ENCODE measurements at regions not wholly inside any gene's neighbourhood (a gene's known extent, or its start where the extent isn't known, plus 50 kb on each side); places are given as distances from the start of the nearest gene placed in this dataset.

GRCh38 chr9:87447547-87448432 is 49.9 kb upstream of the DAPK1 start:
- no peak for TF ChIP-seq EZH2 (IDR thresholded peaks at IDR 0.05; ENCODE audit: low read depth, unreplicated experiment)
- TF ChIP-seq CREB1 (CRISPR knock-in tag; IDR thresholded peaks at IDR 0.05; ENCODE audit: low read depth) = no peak
- no peak for TF ChIP-seq NANOG (IDR thresholded peaks at IDR 0.05; ENCODE audit: borderline replicate concordance)
- TF ChIP-seq ZNF331 (CRISPR knock-in tag; IDR thresholded peaks at IDR 0.05; ENCODE audit: low read depth) = no peak
- no peak for TF ChIP-seq ZNF462 (CRISPR knock-in tag; IDR thresholded peaks at IDR 0.05)
- TF ChIP-seq REST (IDR thresholded peaks at IDR 0.05; ENCODE audit: unreplicated experiment) = no peak
- no peak for TF ChIP-seq ETS1 (IDR thresholded peaks at IDR 0.05)
- TF ChIP-seq ZNF114 (CRISPR knock-in tag; IDR thresholded peaks at IDR 0.05) = no peak
- TF ChIP-seq CTCF (conservative IDR thresholded peaks at IDR 0.05; ENCODE audit: low read depth in 2 of 2) = no peak
- TF ChIP-seq EZH2phosphoT487 (IDR thresholded peaks at IDR 0.05; ENCODE audit: unreplicated experiment) = no peak
- no peak for TF ChIP-seq JUNB (IDR thresholded peaks at IDR 0.05; ENCODE audit: unreplicated experiment)
- TF ChIP-seq STAT1 (IDR thresholded peaks at IDR 0.05; ENCODE audit: unreplicated experiment) = no peak
- no peak for TF ChIP-seq POLR2AphosphoS5 (IDR thresholded peaks at IDR 0.05; ENCODE audit: low read depth)

More at GRCh38 chr9:87447547-87448432, 49.9 kb upstream of the DAPK1 start:
- Mint-ChIP-seq H3K9me3 (no peaks in the 10 kb centered on the region; the same call in 2 of the 3 replicates), H3K27ac (no peak overlapping the region), H3K4me1 (peaks cover 16% of the 10 kb centered on the region), H3K4me3 (no peak overlapping the region), H3K36me3 (ENCODE audit: low read depth) (no peaks in the 10 kb centered on the region), H3K27me3 (ENCODE audit: insufficient read depth, low read depth, poor library complexity) (peaks cover 5% of the 10 kb centered on the region)
- 0 out of 2 replicates have a peak overlapping the region, but pooled peaks have one; percentile 24 for H2AFZ ChIP-seq
- no peaks in the 10 kb centered on the region for H3F3A ChIP-seq (replicated peaks; ENCODE audit: low read depth)
- no peaks in the 10 kb centered on the region for H3K36me3 ChIP-seq (ENCODE audit: insufficient read depth)
- no peak overlapping the region for H3K4me3 ChIP-seq
- H3K79me2 ChIP-seq (replicated peaks; ENCODE audit: insufficient read depth) = no peaks in the 10 kb centered on the region
- no peak overlapping the region for H3K4me2 ChIP-seq
- no peak for DNase-seq (ENCODE audit: low spot score)
- H3K27me3 ChIP-seq (ENCODE audit: insufficient read depth) = no peaks in the 10 kb centered on the region
- ATAC-seq = no peak
- no peaks in the 10 kb centered on the region; the same call in 1 of the 2 replicates for H3K4me1 ChIP-seq (ENCODE audit: insufficient read depth)
- H3K27ac ChIP-seq (ENCODE audit: low read depth) = no peak overlapping the region
- no peaks in the 10 kb centered on the region for H4K20me1 ChIP-seq (replicated peaks; ENCODE audit: insufficient read depth)
- H3K9me2 ChIP-seq (ENCODE audit: insufficient read depth) = peaks cover 6% of the 10 kb centered on the region; the same call in 1 of the 2 replicates
